ENCODE measurements at regions not wholly inside any gene's neighbourhood (a gene's known extent, or its start where the extent isn't known, plus 50 kb on each side); places are given as distances from the start of the nearest gene placed in this dataset.
"Not testable (repeated sequence)": the region's sequence is repeated elsewhere in the genome, so short reads cannot be mapped to it uniquely, and the experiment has no call there.

DNA sequence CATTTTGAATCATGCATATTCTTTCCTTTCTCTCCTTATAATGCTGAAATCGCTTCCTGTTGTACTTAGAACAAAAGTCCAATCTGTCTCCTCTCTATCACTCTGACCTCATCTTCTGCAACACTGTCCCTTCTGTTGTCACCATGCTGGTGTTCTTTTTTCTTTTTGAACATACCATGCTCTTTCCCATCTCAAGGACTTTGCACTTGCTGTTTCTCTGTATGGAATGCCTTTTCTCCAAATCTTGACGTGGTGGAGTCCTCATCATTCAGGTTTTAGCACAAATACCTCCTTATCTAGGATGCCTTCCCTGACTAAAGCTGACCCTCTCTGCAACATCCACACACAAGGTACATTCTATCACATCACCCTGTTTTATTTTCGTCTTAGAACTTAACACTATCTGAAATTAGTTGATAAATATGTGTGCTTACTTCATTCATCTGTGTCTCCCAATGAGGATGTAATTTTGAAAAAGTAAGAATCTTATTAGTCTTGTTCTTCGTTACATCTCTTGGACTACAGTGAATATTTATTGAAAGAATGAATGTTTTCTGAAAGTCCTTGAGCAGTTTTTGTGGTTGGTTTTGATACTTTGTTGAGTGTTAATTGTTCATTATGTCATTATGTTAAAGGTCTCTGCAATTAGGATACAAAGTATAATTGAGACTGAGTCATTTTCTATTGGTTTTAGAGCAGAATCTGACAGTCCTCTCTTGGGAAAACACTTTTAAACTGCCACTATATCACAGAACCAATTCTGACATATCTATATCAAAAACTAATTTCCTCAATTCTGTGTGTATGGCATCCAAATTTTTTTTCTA, 145.3 kb upstream of the RASA1 start:
- peaks cover 0 to 2% (median 0%) of the 10 kb centered on the region in 6 donors for H3K9me3 Mint-ChIP-seq
- peaks cover 47 to 61% of the 10 kb centered on the region in 2 donors for H3K4me1 Mint-ChIP-seq

DNA sequence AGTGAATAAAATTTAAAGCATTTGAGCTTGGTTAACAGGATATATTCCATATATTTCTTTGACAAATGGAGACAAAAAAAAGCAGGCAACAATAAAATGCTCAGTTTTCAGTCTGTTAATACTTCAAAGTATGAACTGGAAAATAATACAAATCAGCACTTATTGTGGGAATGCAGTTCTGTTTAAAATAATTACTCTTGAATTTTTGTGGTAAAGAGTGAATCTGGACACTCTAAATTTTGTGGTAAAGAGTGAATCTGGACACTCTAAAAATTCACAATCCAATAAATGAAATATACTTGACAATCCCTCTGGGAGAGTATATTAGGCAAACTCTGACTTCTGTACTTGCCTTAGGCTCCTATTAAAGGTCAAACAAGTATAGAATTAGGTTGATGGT, 141.9 kb upstream of the RASA1 start:
- Mint-ChIP-seq H3K9me3 (peaks cover 0 to 2% (median 0%) of the 10 kb centered on the region in 6 donors), H3K4me1 (peaks cover 36 to 49% of the 10 kb centered on the region in 2 donors), H3K36me3 (peaks cover 0 to 7% (median 0%) of the 10 kb centered on the region in 3 donors), H3K4me3 (no peak overlapping the region), H3K27ac (no peak overlapping the region), H3K27me3 (ENCODE audit: low read depth in 3 of 3) (peaks cover 0 to 3% (median 0%) of the 10 kb centered on the region in 3 donors)
- no peak for DNase-seq

More for the DNA sequence above, 145.3 kb upstream of the RASA1 start:
- H3K27ac Mint-ChIP-seq = peak overlapping the region; percentile 9 to 92 (median 84)
- H3K4me3 Mint-ChIP-seq = peak overlapping the region; percentile 54 to 83 (median 68)
- H3K27me3 Mint-ChIP-seq (ENCODE audit: low read depth in 3 of 3) = peaks cover 0 to 4% (median 0%) of the 10 kb centered on the region in 3 donors
- DNase-seq = no peak
- no peaks in the 10 kb centered on the region for H3K36me3 Mint-ChIP-seq

GRCh38 chr5:87126869-87127268, 140.8 kb upstream of the RASA1 start:
- H3K4me3 Mint-ChIP-seq = no peak overlapping the region
- peaks cover 0 to 3% (median 0%) of the 10 kb centered on the region in 3 donors for H3K27me3 Mint-ChIP-seq (ENCODE audit: low read depth in 3 of 3)
- H3K36me3 Mint-ChIP-seq = peaks cover 0 to 7% (median 0%) of the 10 kb centered on the region in 3 donors
- H3K27ac Mint-ChIP-seq = no peak overlapping the region
- no peak for DNase-seq
- H3K9me3 Mint-ChIP-seq = peaks cover 0 to 2% (median 0%) of the 10 kb centered on the region in 6 donors
- H3K4me1 Mint-ChIP-seq = peaks cover 25 to 38% of the 10 kb centered on the region in 2 donors

DNA sequence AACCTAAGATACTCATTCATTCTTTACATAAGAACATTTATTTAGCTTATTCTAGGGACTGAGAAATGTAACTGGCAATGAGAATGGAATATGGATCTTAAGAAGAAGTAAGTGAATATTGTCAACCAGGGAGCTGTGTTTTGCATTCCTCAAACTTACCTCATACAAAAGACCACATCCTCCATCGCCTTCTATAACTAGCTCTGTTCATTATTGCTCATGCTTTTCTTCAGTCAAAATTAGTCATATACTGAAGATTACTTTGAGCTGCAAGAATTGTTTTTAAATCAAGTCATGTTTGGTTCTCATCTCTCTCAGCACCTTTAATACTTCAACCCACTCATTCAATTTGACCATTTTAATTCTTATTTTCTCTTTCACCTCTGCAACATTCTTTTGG, 140.3 kb upstream of the RASA1 start:
- peaks cover 0 to 2% (median 0%) of the 10 kb centered on the region in 6 donors for H3K9me3 Mint-ChIP-seq
- H3K4me3 Mint-ChIP-seq = no peak overlapping the region
- peak overlapping the region in 2 of 6 donors; percentile 5 to 66 for H3K27ac Mint-ChIP-seq
- no peaks in the 10 kb centered on the region for H3K27me3 Mint-ChIP-seq (ENCODE audit: low read depth in 3 of 3)
- H3K4me1 Mint-ChIP-seq = peaks cover 19 to 32% of the 10 kb centered on the region in 2 donors
- H3K36me3 Mint-ChIP-seq = peaks cover 0 to 7% (median 0%) of the 10 kb centered on the region in 3 donors
- DNase-seq = no peak

GRCh38 chr5:87127956-87128687, 139.6 kb upstream of the RASA1 start:
- Mint-ChIP-seq H3K27ac (no peak overlapping the region), H3K4me3 (no peak overlapping the region)
- no peak for DNase-seq

GRCh38 chr5:87129046-87129445, 138.6 kb upstream of the RASA1 start:
- no peak for DNase-seq
- peaks cover 12 to 22% of the 10 kb centered on the region in 2 donors for H3K4me1 Mint-ChIP-seq
- H3K9me3 Mint-ChIP-seq = peaks cover 0 to 2% (median 0%) of the 10 kb centered on the region in 6 donors
- H3K4me3 Mint-ChIP-seq = no peak overlapping the region
- peaks cover 0 to 7% (median 0%) of the 10 kb centered on the region in 3 donors for H3K36me3 Mint-ChIP-seq
- no peak overlapping the region for H3K27ac Mint-ChIP-seq
- no peaks in the 10 kb centered on the region for H3K27me3 Mint-ChIP-seq (ENCODE audit: low read depth in 3 of 3)

More at GRCh38 chr5:87127956-87128687, 139.6 kb upstream of the RASA1 start:
- Mint-ChIP-seq H3K36me3 (peaks cover 0 to 7% (median 0%) of the 10 kb centered on the region in 3 donors), H3K9me3 (peaks cover 0 to 2% (median 0%) of the 10 kb centered on the region in 6 donors), H3K4me1 (peaks cover 14 to 25% of the 10 kb centered on the region in 2 donors), H3K27me3 (ENCODE audit: low read depth in 3 of 3) (no peaks in the 10 kb centered on the region)

DNA sequence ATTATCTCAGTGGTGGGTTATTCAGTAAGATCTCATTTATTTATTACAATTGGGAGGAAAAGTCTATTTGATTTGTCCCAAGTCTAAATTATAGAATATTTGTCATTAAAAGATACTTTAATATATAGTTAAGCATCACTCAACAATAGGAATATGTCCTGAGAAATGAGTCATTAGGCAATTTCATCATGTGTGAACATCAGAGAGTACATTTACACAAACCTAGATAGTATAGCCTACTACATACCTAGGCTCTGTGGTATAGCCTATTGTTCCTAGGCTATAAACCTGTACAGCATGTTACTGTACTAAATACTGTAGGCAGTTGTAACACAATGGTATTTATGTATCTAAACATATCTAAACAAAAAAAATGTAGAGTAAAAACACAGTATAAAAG, 135.0 kb upstream of the RASA1 start:
- H3K36me3 Mint-ChIP-seq = peaks cover 0 to 7% (median 0%) of the 10 kb centered on the region in 3 donors
- no peak overlapping the region for H3K27ac Mint-ChIP-seq
- no peak overlapping the region for H3K4me3 Mint-ChIP-seq
- peaks cover 5 to 9% of the 10 kb centered on the region in 2 donors for H3K4me1 Mint-ChIP-seq
- H3K27me3 Mint-ChIP-seq (ENCODE audit: low read depth in 3 of 3) = peaks cover 0 to 2% (median 0%) of the 10 kb centered on the region in 3 donors
- no peaks in the 10 kb centered on the region for H3K9me3 Mint-ChIP-seq
- no peak for DNase-seq

GRCh38 chr5:87134513-87134912, 133.2 kb upstream of the RASA1 start:
- DNase-seq; H3K9me3 Mint-ChIP-seq; H3K4me3 Mint-ChIP-seq; H3K27me3 Mint-ChIP-seq (ENCODE audit: low read depth in 3 of 3); H3K27ac Mint-ChIP-seq; H3K4me1 Mint-ChIP-seq; H3K36me3 Mint-ChIP-seq: not testable (repeated sequence)

DNA sequence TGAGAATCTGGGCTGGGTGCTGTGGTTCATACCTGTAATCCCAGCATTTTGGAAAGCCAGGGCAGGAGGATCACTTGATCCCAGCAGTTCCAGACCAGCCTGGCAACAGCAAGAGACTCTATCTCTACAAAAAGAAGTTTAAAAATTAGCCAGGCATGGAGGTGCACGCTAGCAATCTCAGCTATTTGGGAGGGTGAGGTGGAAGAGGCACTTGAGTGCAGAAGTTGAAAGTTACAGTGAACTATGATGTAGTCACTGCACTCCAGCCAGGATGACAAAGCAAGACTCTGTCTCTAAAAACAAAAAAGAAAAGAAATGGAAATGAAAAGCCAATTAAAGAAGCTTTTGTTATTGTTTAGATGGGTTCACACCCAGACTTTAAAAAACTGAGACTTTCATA, 131.6 kb upstream of the RASA1 start:
- Mint-ChIP-seq H3K27me3 (ENCODE audit: low read depth in 3 of 3) (peaks cover 0 to 6% (median 0%) of the 10 kb centered on the region in 3 donors), H3K4me3 (no peak overlapping the region), H3K27ac (no peak overlapping the region), H3K36me3 (peaks cover 0 to 3% (median 0%) of the 10 kb centered on the region in 3 donors), H3K4me1 (no peaks in the 10 kb centered on the region), H3K9me3 (no peaks in the 10 kb centered on the region)
- DNase-seq = no peak

GRCh38 chr5:87136733-87137132, 130.9 kb upstream of the RASA1 start:
- no peak overlapping the region for H3K4me3 Mint-ChIP-seq
- no peak overlapping the region for H3K27ac Mint-ChIP-seq
- no peak for DNase-seq
- peaks cover 0 to 3% (median 0%) of the 10 kb centered on the region in 3 donors for H3K36me3 Mint-ChIP-seq
- peaks cover 0 to 6% (median 0%) of the 10 kb centered on the region in 3 donors for H3K27me3 Mint-ChIP-seq (ENCODE audit: low read depth in 3 of 3)
- no peaks in the 10 kb centered on the region for H3K9me3 Mint-ChIP-seq
- no peaks in the 10 kb centered on the region for H3K4me1 Mint-ChIP-seq

DNA sequence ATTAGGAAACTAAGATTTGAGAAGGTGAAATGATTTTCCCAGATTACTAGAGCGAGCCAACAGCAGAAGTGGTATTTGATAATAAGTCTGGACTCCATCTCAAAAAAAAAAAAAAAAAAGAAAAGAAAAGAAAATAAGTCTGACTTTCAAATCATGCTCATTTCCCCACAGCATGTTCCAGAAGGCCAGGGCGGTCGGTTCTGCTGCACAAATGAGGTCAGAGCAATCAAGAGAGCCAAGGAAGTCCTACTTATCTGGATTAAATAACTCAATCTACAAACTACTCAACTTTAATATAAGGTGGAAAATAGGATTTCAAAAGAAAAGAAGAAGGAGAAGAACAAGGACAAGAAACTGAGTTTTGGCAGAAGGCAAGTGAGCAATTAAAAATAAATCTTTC, 130.4 kb upstream of the RASA1 start:
- peaks cover 0 to 3% (median 0%) of the 10 kb centered on the region in 3 donors for H3K36me3 Mint-ChIP-seq
- H3K4me1 Mint-ChIP-seq = no peaks in the 10 kb centered on the region
- no peak overlapping the region for H3K27ac Mint-ChIP-seq
- H3K4me3 Mint-ChIP-seq = no peak overlapping the region
- no peak for DNase-seq
- H3K9me3 Mint-ChIP-seq = no peaks in the 10 kb centered on the region
- H3K27me3 Mint-ChIP-seq (ENCODE audit: low read depth in 3 of 3) = peaks cover 0 to 8% (median 0%) of the 10 kb centered on the region in 3 donors

- Mint-ChIP-seq H3K36me3 (peaks cover 0 to 3% (median 0%) of the 10 kb centered on the region in 3 donors), H3K27ac (no peak overlapping the region), H3K4me1 (no peaks in the 10 kb centered on the region), H3K27me3 (ENCODE audit: low read depth in 3 of 3) (peaks cover 0 to 8% (median 0%) of the 10 kb centered on the region in 3 donors), H3K4me3 (no peak overlapping the region), H3K9me3 (no peaks in the 10 kb centered on the region)
- DNase-seq = no peak
These were observed 129.4 kb upstream of the RASA1 start for GRCh38 chr5:87138091-87138805.

GRCh38 chr5:87139795-87140194, 127.9 kb upstream of the RASA1 start:
- H3K9me3 Mint-ChIP-seq = no peaks in the 10 kb centered on the region
- peaks cover 0 to 8% (median 0%) of the 10 kb centered on the region in 3 donors for H3K27me3 Mint-ChIP-seq (ENCODE audit: low read depth in 3 of 3)
- DNase-seq = no peak
- H3K36me3 Mint-ChIP-seq = peaks cover 0 to 3% (median 0%) of the 10 kb centered on the region in 3 donors
- H3K4me1 Mint-ChIP-seq = no peaks in the 10 kb centered on the region
- no peak overlapping the region for H3K4me3 Mint-ChIP-seq
- peak overlapping the region in 1 of 6 donors; percentile 8 for H3K27ac Mint-ChIP-seq
